ENCODE measurements at regions not wholly inside any gene's neighbourhood (a gene's known extent, or its start where the extent isn't known, plus 50 kb on each side); places are given as distances from the start of the nearest gene placed in this dataset.

DNA sequence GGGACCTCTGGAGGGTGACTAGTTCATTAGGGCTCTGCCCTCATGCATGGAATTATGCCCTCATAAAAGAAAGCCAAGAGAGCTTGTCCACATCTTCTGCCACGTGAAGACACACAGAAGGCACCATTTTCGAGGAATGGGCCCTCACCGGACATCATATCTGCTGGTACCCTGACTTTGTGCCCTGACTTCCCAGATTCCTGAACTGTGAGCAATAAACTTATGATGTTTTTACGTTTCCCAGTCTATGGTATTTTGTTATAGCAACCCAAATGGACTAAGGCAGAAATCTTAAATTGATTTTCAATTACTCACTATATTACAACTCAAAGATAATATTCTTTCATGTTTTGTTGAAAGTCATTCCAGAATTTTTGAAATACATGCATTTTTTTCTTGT, 163.8 kb upstream of the PAPPA start:
- no peaks in the 10 kb centered on the region for H3K4me1 ChIP-seq (ENCODE audit: insufficient read depth)
- H2AFZ ChIP-seq, result no peak overlapping the region
- H3K27me3 ChIP-seq, result no peaks in the 10 kb centered on the region
- WGBS (ENCODE audit: low lambda C conversion rate, missing lambda C conversion rate), result 88% methylated on average over 4 of the region's 4 CpGs
- H3K9me2 ChIP-seq (replicated peaks; ENCODE audit: insufficient read depth), result no peaks in the 10 kb centered on the region
- no peaks in the 10 kb centered on the region for H3K36me3 ChIP-seq (replicated peaks; ENCODE audit: insufficient read depth, low read depth)
- no peak overlapping the region for H3K4me3 ChIP-seq
- H3K27ac ChIP-seq, result no peak overlapping the region
- no peak for DNase-seq (ENCODE audit: low spot score)
- no peak overlapping the region for H3K4me2 ChIP-seq
- TF ChIP-seq EZH2 (IDR thresholded peaks at IDR 0.05; ENCODE audit: borderline replicate concordance) (no peak), EZH2phosphoT487 (IDR thresholded peaks at IDR 0.05; ENCODE audit: low read depth, severe bottlenecking, unreplicated experiment) (no peak)
- no peaks in the 10 kb centered on the region for H3K79me2 ChIP-seq
- H4K20me1 ChIP-seq (ENCODE audit: insufficient read depth, poor library complexity, severe bottlenecking), result no peaks in the 10 kb centered on the region
- H3K9me3 ChIP-seq (ENCODE audit: low read depth), result no peaks in the 10 kb centered on the region

DNA sequence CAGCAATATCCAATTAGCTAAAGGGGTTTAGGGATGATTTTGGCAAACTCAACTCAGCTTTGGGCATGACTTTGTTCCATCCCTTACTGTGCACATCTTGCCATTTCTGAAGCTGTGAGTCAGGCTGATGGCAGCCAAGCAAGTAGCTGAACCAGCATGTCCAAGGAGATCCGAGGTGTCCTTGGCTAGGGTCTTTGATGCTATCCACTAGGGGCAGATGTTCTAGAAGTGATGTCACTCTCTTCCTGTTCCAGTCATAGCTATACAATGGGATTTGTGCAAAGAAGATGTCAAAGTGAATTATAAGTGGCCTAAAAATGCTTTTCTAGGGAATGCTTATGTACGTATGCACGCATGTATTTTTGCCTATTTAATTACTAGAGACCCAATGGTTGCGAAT, 160.8 kb upstream of the PAPPA start:
- no peak overlapping the region for H3K4me3 ChIP-seq
- no peak for TF ChIP-seq EZH2phosphoT487 (IDR thresholded peaks at IDR 0.05; ENCODE audit: low read depth, severe bottlenecking, unreplicated experiment)
- TF ChIP-seq EZH2 (IDR thresholded peaks at IDR 0.05; ENCODE audit: borderline replicate concordance), result no peak
- TF ChIP-seq, protein P1, sequence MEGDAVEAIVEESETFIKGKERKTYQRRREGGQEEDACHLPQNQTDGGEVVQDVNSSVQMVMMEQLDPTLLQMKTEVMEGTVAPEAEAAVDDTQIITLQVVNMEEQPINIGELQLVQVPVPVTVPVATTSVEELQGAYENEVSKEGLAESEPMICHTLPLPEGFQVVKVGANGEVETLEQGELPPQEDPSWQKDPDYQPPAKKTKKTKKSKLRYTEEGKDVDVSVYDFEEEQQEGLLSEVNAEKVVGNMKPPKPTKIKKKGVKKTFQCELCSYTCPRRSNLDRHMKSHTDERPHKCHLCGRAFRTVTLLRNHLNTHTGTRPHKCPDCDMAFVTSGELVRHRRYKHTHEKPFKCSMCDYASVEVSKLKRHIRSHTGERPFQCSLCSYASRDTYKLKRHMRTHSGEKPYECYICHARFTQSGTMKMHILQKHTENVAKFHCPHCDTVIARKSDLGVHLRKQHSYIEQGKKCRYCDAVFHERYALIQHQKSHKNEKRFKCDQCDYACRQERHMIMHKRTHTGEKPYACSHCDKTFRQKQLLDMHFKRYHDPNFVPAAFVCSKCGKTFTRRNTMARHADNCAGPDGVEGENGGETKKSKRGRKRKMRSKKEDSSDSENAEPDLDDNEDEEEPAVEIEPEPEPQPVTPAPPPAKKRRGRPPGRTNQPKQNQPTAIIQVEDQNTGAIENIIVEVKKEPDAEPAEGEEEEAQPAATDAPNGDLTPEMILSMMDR (IDR thresholded peaks at IDR 0.05; ENCODE audit: poor library complexity), result no peak
- no peak for DNase-seq (ENCODE audit: low spot score)
- no peak overlapping the region for H2AFZ ChIP-seq
- 92% methylated on average over 4 of the region's 4 CpGs for WGBS (ENCODE audit: low lambda C conversion rate, missing lambda C conversion rate)
- H3K9me2 ChIP-seq (replicated peaks; ENCODE audit: insufficient read depth), result no peaks in the 10 kb centered on the region
- H3K27me3 ChIP-seq, result no peaks in the 10 kb centered on the region
- H3K36me3 ChIP-seq (replicated peaks; ENCODE audit: insufficient read depth, low read depth), result no peaks in the 10 kb centered on the region
- H3K4me1 ChIP-seq (ENCODE audit: insufficient read depth), result peaks cover 5% of the 10 kb centered on the region
- no peaks in the 10 kb centered on the region for H3K9me3 ChIP-seq (ENCODE audit: low read depth)
- H3K27ac ChIP-seq, result no peak overlapping the region
- no peaks in the 10 kb centered on the region for H3K79me2 ChIP-seq
- no peak overlapping the region for H3K4me2 ChIP-seq
- H4K20me1 ChIP-seq (ENCODE audit: insufficient read depth, poor library complexity, severe bottlenecking), result no peaks in the 10 kb centered on the region

DNA sequence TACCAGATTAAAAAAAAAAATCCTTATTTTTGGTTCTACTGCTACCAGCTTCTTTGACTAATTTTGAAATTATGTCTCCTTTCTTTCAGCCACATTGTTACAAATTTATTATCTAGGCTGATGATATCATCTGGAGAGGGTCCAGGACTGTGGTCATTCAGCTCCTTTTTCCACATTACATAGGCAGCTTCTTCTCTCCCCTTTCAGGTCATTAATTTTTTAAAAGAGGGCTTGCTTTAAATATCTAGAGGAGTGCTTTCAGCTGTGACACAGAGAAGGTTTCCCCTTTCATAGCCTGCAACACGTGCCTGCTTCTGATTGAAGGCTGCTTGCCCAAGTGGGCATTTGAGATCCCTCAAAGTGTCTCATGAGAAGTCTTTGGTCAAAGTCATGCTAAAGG, 155.7 kb upstream of the PAPPA start:
- Histone ChIP-seq H3K4me3 (no peak overlapping the region), H2AFZ (no peak overlapping the region), H3K4me1 (ENCODE audit: insufficient read depth) (peaks cover 5% of the 10 kb centered on the region), H4K20me1 (ENCODE audit: insufficient read depth, poor library complexity, severe bottlenecking) (no peaks in the 10 kb centered on the region), H3K27me3 (no peaks in the 10 kb centered on the region), H3K79me2 (no peaks in the 10 kb centered on the region), H3K9me3 (ENCODE audit: low read depth) (no peaks in the 10 kb centered on the region), H3K27ac (no peak overlapping the region), H3K36me3 (replicated peaks; ENCODE audit: insufficient read depth, low read depth) (no peaks in the 10 kb centered on the region), H3K9me2 (replicated peaks; ENCODE audit: insufficient read depth) (no peaks in the 10 kb centered on the region), H3K4me2 (no peak overlapping the region)
- 75% methylated on average over 1 of the region's 1 CpG for WGBS (ENCODE audit: low lambda C conversion rate, missing lambda C conversion rate)
- no peak for DNase-seq (ENCODE audit: low spot score)
- no peak for TF ChIP-seq EZH2phosphoT487 (IDR thresholded peaks at IDR 0.05; ENCODE audit: low read depth, severe bottlenecking, unreplicated experiment)
- TF ChIP-seq, protein P1 (IDR thresholded peaks at IDR 0.05; ENCODE audit: poor library complexity), result no peak
- TF ChIP-seq EZH2 (IDR thresholded peaks at IDR 0.05; ENCODE audit: borderline replicate concordance), result no peak

DNA sequence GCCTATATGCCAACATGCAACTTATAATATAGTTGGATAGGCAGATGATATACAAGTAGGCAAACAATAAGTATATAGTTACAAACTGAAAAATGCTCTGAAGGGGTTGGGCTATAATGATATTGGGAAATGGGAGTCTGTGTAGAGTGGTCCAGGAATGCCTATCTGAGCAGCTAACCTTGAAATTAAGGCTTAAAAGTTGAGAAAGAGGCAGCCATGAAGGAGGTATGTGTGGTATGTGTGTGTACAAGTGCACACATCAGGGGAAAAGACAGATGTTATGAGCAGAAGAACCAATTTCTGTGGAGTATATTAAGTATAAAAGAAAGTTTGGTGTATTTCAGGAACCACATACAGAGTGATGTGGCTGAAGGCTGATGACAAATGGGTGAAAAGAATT, 154.9 kb upstream of the PAPPA start:
- TF ChIP-seq EZH2 (IDR thresholded peaks at IDR 0.05; ENCODE audit: borderline replicate concordance) (no peak), EZH2phosphoT487 (IDR thresholded peaks at IDR 0.05; ENCODE audit: low read depth, severe bottlenecking, unreplicated experiment) (no peak)
- TF ChIP-seq, protein P1 (IDR thresholded peaks at IDR 0.05; ENCODE audit: poor library complexity), result no peak
- H4K20me1 ChIP-seq (ENCODE audit: insufficient read depth, poor library complexity, severe bottlenecking), result no peaks in the 10 kb centered on the region
- DNase-seq (ENCODE audit: low spot score), result no peak

More for the DNA sequence above, 154.9 kb upstream of the PAPPA start:
- no peaks in the 10 kb centered on the region for H3K9me3 ChIP-seq (ENCODE audit: low read depth)
- H3K27ac ChIP-seq, result no peak overlapping the region
- no peak overlapping the region for H2AFZ ChIP-seq
- no peaks in the 10 kb centered on the region for H3K27me3 ChIP-seq
- H3K79me2 ChIP-seq, result no peaks in the 10 kb centered on the region
- no peak overlapping the region for H3K4me2 ChIP-seq
- no peaks in the 10 kb centered on the region for H3K9me2 ChIP-seq (replicated peaks; ENCODE audit: insufficient read depth)
- no peaks in the 10 kb centered on the region for H3K36me3 ChIP-seq (replicated peaks; ENCODE audit: insufficient read depth, low read depth)
- no peak overlapping the region for H3K4me3 ChIP-seq
- peaks cover 5% of the 10 kb centered on the region for H3K4me1 ChIP-seq (ENCODE audit: insufficient read depth)
